ENCODE measurements at regions not wholly inside any gene's neighbourhood (a gene's known extent, or its start where the extent isn't known, plus 50 kb on each side); places are given as distances from the start of the nearest gene placed in this dataset.

- no peak for DNase-seq
These were observed 409.8 kb upstream of the SMIM21 start for GRCh38 chr18:75837316-75837715.

GRCh38 chr18:75836516-75836915, 409.0 kb upstream of the SMIM21 start:
- DNase-seq: no peak

GRCh38 chr18:75831960-75832359, 404.5 kb upstream of the SMIM21 start:
- DNase-seq: no peak

- DNase-seq: no peak
These were observed 403.3 kb upstream of the SMIM21 start for GRCh38 chr18:75830828-75831227.

- no peak for DNase-seq
These were observed 401.6 kb upstream of the SMIM21 start for GRCh38 chr18:75829091-75829490.

- no peak for DNase-seq
These were observed 400.9 kb upstream of the SMIM21 start for GRCh38 chr18:75828379-75828778.

GRCh38 chr18:75827751-75828287, 400.3 kb upstream of the SMIM21 start:
- no peak for DNase-seq

GRCh38 chr18:75824661-75825060, 397.2 kb upstream of the SMIM21 start:
- no peak for DNase-seq

GRCh38 chr18:75823471-75823870, 396.0 kb upstream of the SMIM21 start:
- peak; percentile 56 for DNase-seq

- DNase-seq: no peak
These were observed 390.9 kb upstream of the SMIM21 start for GRCh38 chr18:75818383-75818782.

- DNase-seq: no peak
These were observed 388.3 kb upstream of the SMIM21 start for GRCh38 chr18:75815767-75816166.

- no peak for DNase-seq
These were observed 385.3 kb upstream of the SMIM21 start for GRCh38 chr18:75812761-75813160.

GRCh38 chr18:75810961-75811551, 383.6 kb upstream of the SMIM21 start:
- peak; percentile 89 for DNase-seq

GRCh38 chr18:75810516-75810915, 383.0 kb upstream of the SMIM21 start:
- no peak for DNase-seq

- DNase-seq: no peak
These were observed 382.4 kb upstream of the SMIM21 start for GRCh38 chr18:75809926-75810255.

GRCh38 chr18:75809151-75809925, 381.8 kb upstream of the SMIM21 start:
- no peak for DNase-seq

- no peak for DNase-seq
These were observed 377.8 kb upstream of the SMIM21 start for GRCh38 chr18:75805265-75805664.

- DNase-seq: no peak
These were observed 375.2 kb upstream of the SMIM21 start for GRCh38 chr18:75802681-75803080.

GRCh38 chr18:75801178-75801577, 373.7 kb upstream of the SMIM21 start:
- no peak for DNase-seq

GRCh38 chr18:75800331-75800648, 372.8 kb upstream of the SMIM21 start:
- no peak for DNase-seq

- DNase-seq: no peak
These were observed 372.2 kb upstream of the SMIM21 start for GRCh38 chr18:75799449-75800330.

- DNase-seq: no peak
These were observed 369.5 kb upstream of the SMIM21 start for GRCh38 chr18:75797046-75797445.

GRCh38 chr18:75790796-75791195, 363.3 kb upstream of the SMIM21 start:
- DNase-seq: no peak

- no peak for DNase-seq
These were observed 362.6 kb upstream of the SMIM21 start for GRCh38 chr18:75790111-75790510.

Data from NCI-H345 (cell line).